HG02642 (cell line): ENCODE measurements at regions not wholly inside any gene's neighbourhood (a gene's known extent, or its start where the extent isn't known, plus 50 kb on each side); places are given as distances from the start of the nearest gene placed in this dataset.

Experiments
- ATAC-seq: cut with Tn5 transposase; IDR thresholded peaks from one replicate; pipeline ENCODE4 v1.9.1; 2021; ENCODE audit warnings: mild to moderate bottlenecking; ENCODE audit not compliant: unreplicated experiment, poor library complexity

DNA sequence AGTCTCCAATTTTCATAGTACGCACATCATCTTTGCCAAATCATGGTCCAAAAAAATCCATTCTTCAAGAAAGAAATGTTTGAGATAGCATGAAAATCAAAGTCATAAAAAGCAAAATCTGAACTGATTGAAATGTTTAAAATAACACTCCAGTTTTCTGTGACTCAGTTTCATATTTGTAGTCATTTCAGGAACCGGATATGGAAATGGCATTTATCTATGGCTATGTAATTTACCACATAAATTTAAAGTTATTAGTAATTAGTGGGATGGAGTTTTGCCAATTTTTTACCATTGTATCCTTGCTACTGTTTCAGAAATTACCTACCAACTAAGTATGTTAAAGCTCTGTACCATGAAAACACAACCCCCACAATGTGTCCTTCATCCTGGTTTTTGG is 456.6 kb upstream of the ACVR2A start:
- no peak for ATAC-seq

DNA sequence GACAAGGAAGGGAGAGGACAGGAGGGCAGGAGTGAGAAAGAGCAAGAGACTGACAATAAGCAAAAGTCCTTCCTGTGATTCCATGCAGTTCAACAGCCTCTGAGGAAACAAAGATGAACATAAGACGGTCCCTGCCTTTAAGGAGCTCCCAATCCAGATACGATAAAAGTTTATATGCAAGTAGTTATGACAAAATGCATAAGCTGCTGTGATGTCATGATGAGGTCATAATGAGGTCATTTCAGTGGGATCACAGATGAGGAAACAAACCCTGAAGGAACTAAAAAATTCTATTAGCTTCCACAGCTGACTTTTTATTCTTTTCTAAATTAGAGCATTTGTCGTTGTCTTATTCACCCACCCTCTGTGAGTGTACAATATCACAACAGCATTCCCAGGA is 458.5 kb upstream of the ACVR2A start:
- no peak for ATAC-seq

DNA sequence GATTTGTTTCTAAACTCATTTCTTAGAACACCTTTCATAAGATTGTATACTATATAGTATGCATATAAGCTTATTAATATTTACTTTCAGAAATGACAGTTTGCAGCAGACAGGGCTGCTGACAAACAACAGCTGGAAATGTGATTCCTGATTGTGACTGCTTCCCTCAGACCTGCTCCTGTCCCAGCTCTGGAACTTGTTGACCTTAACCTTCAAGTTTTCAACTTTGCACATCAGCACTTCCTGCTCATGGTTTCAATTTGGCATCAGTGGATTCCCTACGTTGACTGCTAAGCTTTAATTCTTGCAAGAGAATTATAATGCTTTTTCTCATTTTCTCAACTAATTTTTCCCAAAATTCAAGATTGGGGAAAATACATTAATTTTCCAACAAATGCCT is 459.2 kb upstream of the ACVR2A start:
- ATAC-seq, result no peak

DNA sequence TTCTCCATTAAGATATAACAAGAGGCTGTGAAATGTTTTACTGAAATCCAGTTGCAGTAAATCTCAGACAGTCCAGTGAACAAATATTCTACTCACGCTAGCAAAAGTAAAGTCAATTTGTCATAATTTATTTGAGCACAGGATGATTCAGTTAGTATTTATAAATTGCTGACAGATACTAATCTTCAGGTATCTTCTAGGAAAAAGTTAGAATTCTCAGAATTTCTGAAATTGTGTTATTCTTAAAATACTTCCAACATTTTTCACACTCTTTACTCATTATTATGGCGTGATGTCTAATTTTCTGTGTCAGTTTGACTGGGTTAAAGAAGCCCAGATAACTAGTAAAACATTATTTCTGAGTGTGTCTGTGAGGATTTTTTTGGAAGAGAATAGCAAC is 460.2 kb upstream of the ACVR2A start:
- ATAC-seq, result no peak

DNA sequence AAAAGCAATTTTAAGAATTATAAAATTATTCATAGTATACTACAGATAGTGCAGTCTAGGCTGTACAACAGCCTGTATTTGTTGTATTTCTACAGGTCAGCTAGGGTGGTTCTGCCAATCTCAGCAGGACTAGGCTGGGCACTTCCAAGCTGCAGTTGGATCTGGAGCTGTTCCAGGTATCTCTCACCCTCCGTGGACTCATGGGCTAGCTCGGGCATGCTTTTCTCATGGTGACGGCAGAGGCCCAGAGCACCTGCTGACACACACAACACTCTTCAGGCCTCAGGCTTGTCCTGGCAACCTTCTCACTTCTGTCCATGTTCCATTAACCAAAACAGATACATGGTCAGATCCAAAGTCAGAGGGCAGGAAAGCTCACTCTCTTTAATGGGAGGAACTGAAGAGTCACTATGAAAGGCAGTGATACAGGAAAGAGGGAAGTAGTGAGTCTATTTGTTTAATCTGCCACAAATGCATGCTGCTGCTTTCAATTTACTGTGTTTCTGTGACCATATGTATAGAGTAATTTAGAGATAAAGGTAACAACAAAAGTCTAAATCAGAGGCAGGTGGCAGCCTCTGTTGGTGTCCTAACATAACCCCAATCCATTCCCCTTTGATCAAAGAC is 462.4 kb upstream of the ACVR2A start:
- ATAC-seq, result no peak

DNA sequence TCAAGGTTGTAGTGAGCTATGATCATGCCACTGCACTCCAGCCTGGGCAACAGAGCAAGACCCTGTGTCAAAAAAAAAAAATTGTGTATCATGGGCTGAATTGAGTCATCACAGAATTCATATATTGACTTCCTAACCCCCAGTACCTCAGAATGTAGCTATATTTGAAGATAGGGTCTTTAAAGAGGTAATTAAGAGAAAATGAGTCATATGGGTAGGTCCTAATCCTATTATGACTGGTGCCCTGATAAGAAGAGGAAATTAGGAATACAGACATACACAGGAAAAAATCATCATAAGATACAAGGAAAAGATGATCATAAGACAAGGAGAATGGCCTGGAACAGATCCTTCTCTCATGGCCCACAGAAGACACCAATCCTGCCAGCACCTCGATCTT is 466.4 kb upstream of the ACVR2A start:
- ATAC-seq, result no peak

DNA sequence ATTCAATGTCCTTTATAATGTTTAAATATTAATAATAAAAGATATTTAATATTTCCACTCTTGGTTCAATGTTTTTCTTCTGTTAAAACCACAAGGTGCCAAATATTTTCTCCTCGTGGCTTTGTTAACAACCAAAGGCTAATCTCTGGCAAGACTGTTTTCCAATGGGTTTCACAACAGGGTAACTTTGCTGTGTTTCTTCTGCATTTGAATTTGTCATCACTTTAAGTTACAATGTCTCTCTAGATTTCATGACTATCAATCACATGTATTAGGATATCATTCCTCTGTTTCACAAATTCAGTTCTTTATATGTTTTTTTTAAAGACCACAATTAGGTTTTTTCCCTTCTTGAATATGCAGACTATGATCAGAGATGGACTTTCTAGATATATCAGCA is 469.8 kb upstream of the ACVR2A start:
- no peak for ATAC-seq

DNA sequence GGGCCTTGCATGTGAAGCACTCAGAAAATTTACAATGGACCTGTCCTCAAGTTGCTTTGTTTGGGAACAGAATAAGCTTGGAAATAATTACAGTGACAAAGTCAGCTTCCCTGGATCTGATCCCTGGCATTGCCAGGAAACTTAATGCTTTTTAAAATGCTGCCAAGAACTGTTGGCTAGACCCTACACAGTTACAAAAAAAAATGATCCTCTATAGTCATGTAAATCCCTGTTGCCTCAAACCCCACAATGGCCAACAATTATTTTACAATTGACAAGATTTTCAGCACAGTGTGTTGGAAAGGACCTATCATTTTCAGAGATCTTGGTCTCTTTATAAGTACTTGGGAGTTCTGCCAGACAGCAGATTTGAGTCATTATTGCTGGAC is 470.4 kb upstream of the ACVR2A start:
- ATAC-seq, result no peak

DNA sequence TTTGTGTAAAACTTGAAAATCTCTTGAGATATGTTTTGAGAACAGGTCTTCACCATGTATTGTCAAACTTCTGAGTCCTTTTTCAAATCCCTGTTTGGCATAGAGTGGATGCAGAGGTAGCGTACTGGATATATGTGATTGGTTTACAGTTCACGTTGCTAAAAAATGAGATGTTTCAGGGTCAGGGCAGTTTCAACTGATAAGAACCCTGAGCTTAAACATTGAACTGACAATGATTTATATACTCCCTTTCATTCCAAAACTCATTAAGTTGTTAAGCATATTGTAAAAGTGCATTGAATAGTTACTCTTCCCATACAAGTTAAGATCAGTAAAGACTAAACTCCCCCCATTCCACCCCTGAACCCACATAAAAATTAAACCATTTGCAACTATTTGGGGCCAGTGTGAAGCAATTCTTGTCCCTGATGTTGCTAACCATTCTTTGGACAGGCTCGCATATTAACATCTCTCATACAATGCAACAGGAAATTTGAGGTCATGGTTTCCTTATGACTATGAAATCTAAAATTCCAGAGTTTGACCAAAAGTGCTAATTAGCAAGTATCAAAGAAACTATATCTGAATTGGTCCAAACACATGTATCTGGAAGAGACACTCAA is 470.9 kb upstream of the ACVR2A start:
- no peak for ATAC-seq

DNA sequence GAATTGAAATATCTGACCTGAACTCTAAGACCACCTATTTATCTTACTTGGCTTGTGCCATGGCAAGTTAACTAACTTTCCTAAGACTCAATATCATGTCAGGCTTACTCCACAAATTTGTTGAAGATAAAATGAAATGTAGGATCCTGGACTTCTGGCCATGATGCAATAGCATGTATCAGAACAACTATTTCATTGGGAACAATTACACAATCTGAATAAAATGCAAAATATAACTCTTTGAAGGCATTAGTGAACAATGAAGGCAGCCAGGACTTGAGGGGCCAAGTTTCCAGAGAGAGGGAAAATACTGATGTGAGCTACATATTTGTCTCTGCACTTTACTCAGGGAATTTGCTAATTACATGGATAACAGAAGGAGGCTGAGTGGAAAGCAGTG is 476.5 kb upstream of the ACVR2A start:
- ATAC-seq, result no peak

DNA sequence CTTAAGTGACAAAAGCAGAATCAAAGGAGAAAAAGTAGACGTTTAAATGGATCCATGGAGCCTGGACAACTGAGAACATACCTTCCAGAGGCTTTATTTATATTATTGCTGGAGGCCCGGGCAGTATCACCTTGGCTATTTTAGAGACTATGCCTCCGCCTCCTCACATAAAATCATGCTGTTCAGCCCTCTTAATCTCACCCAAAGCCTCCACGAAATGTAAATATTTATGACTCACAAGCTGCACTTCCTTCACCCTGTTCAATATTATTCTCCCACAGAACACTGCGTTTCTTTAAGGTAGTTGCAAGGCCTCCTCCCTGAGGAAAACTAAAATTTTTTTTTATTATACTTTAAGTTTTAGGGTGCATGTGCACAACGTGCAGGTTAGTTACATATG is 478.6 kb upstream of the ACVR2A start:
- ATAC-seq, result no peak

DNA sequence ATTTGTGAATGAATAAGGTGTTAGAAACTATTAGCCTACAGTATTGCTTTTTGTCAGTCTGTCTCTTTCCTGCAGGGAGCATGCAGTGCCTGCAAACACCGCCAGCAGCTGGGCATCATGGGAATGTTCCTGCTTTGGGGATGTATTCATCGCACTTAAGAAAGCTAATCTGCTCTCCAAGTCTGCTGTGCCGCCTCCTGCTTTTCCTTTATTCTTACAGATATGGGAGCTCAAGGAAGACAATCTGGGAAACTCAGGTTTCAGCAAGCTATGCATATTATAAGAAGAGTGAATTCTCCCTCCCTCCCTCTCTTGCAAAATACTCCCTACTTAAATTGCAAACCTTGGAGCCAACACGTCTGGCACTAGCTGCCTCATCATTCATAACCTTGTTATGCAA is 479.2 kb upstream of the ACVR2A start:
- no peak for ATAC-seq

DNA sequence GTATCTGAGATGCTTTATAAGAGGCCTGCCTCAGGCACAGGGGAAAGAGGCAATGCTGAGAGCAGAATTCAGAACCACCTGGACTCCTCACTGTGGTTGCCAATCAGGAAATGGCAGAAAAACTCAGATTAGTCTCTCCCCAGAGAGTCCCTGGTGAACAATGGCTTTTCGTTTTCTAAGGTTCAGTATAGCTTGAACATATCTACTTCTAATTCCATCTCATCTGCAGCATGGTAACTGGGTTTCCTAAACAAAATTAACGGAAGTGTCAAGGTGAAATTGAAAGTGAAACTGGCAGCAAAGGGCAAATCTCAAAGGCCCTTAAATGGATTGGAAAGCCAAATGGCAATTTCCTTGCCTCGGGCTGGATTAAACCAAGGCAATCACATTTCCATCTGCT is 480.2 kb upstream of the ACVR2A start:
- ATAC-seq, result no peak

DNA sequence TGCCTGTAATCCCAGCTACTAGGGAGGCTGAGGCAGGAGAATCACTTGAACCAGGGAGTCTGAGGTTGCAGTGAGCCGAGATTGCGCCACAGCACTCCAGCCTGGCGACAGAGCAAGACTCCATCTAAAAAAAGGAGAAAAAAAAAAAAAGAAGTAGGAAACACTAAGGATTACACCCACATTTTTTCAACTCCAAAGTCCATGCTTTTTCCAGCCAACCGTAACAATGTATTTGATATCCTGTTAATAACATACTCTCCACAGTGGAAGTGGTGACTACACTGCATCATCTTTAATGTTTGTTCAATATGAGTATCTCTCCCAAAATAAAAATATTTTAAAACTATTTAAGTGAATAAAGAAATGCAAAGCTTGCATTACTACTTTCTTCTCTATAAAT is 481.6 kb upstream of the ACVR2A start:
- no peak for ATAC-seq

DNA sequence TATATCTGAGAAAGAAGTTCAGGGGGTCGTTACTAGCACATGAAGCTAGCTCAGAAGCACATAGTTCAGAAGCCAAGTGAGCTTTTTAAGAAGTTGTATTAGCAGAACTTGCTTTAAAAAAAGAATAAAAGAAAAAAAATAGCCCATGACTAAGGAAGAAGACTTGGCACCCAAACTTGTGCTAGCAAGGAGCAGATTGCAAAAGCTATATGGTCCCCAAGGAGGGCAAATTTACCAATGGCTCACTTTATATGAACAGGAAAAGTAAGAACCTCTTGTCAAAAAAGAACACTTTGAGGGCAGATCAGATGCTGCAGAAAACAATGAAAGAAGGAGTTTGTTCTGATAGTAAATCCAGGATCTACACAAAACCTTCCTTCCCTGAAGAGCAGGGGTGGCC is 486.5 kb upstream of the ACVR2A start:
- ATAC-seq, result no peak

DNA sequence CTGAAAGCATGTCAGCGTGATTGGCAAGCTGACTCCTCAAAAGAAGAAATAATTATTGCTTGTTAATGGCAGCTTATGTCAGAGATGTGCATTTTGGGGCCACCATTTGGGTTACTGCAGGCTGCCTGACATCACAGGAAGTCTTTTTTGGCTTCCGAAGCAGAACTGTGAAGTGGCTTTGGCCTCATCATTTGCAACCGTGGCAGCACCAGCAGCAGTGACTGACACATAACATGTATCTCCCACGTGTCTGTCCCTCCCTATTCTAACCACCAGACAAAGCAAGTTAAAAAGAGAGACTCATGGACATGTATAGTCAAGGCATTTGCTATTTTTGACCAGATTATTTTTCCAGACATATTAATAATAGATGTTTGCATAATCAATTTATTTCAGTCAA is 488.7 kb upstream of the ACVR2A start:
- ATAC-seq, result no peak

DNA sequence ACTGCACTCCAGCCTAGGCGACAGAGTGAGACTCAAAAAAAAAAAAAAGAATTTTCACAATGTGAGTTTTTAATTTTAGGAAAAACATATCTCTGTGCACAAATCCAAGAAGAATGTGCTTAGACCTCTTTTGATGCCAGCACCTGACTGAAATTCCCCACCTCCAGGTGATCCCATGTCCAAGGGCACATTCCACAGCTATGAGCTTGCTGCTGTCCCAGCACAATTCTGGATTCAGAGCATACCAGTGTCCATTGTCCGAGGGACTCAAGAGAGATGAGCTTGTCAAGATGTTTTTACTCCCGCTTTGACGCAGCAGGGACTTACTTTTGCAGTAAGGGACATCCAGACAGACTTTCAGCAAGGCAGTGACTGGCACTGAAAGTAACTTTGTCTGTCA is 489.1 kb upstream of the ACVR2A start:
- ATAC-seq, result no peak

DNA sequence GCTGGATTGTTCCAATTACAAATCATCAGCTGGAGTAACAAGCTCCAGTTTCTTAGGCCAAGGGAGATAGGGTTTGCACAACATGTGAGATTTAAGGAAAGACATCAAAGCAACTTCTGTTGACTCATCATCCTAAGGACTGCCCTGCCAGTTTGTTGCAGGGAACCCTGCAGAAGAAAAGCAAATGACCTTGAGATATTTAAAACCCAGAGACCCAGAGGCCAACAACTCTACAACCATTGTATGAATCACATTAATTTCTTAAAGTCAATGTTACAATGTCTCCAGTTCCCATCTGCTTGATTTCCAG is 491.8 kb upstream of the ACVR2A start:
- ATAC-seq, result no peak

DNA sequence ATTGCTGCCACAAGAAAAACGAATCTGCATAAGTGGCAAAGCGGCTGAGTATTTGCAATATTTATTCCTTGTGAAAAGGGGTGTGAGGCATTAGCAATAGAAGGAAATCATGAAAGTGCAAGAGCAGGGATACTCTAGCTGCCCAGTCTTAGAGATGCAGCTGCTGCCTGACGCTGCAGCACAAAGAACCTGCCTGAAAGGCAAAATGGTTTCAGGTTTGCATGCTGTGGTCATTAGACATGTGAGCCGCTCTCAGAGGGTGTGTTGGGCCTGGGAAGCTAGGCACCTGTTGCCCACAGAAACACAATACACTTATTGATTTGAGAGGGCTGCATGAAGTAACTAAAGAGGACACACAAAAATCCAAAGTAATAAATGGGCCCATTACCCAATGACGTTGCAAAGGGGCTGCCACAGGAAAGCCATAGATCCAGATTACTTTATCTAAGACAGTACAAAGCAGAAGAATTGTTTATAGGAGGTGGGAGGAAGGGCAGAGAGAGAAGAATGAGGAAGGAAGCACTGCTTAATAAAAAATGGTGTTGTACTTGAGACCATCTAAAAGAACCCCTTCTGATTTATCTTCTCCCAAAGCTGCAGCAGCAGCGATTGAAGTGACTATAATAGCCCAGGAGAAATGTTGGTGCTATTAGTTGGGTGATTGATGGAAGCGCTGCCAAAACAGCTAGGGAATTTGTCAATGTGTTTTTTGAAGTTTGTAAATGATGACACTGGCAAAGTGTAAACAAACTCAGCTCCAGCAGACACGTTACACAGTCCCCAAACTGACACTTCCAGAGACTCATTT is 492.4 kb upstream of the ACVR2A start:
- ATAC-seq, result no peak

DNA sequence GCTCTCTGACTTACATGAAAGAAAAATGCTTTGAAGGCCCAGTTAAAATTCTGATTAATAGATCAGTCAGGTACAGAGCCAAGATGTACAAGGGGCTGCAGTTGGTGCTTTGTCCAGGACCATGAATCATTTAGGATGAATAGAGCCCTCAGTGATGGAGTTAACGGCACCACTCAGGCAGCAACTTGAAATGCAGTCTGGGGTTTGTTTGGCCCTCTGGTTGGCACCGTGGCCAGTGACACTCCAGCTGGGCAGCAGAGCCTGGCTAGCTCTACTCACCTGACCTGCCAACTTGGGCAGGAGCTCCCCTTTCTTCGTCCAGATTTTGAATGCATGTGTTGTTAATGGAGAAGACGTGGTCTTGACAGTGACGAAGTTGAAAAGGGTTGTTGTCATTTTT is 493.0 kb upstream of the ACVR2A start:
- ATAC-seq, result no peak

DNA sequence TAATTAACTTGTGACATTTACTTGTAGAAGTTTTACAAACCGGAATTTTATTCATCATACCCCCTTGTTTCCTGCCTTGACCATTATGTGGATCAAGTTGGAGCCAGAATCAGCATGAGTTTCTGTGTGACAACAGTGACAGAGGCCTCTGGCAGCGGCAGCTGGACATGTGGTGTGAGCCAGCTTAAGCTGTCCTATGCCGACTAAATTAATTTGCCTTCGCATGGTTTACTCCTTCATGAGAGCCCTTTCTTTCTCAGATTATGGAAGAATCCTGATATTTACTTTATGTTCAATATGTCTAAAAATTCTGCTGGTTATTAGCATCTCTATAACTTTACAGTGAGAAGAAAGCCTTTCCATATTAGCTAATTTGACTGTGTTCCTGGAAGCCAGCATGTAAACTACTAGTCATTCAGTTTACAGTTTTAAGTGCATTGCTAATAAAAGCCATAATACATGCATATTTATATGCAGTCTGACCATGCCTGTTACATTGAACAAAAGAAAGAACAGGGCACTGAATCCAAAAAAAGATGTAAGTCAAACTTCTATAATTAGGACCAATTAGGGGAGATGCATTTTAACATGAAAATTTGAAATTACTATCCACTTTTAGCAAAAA is 495.8 kb upstream of the ACVR2A start:
- no peak for ATAC-seq

DNA sequence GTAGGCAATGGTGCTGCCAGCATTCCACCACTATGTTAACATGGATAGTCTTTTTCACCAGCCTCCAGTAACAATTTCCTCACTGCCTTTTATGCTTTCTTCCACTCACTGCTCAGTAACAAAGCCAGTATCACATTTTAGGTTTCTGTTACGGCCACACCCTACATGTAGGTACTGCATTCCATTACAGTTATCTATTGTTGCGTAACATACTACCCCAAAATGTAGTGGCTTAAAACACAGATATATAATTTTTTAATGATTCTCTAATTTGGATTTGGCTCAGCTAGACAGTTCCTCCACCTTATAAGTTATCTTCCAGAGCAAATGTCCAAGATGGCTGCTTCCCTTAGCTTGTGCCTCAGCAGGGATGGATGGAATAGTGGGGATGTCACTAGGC is 498.7 kb upstream of the ACVR2A start:
- ATAC-seq, result no peak
